ENCODE measurements at regions not wholly inside any gene's neighbourhood (a gene's known extent, or its start where the extent isn't known, plus 50 kb on each side); places are given as distances from the start of the nearest gene placed in this dataset.
"Not testable (repeated sequence)": the region's sequence is repeated elsewhere in the genome, so short reads cannot be mapped to it uniquely, and the experiment has no call there.

- DNase-seq, result no peak
These were observed 117.1 kb upstream of the RASA1 start for GRCh38 chr5:87150630-87151029.

- DNase-seq, result no peak
These were observed 116.1 kb upstream of the RASA1 start for GRCh38 chr5:87151547-87151946.

GRCh38 chr5:87152886-87153285 lies 114.8 kb upstream of the RASA1 start:
- no peak for DNase-seq

- no peak for DNase-seq
These were observed 113.5 kb upstream of the RASA1 start for GRCh38 chr5:87154191-87154590.

- no peak for DNase-seq
These were observed 112.6 kb upstream of the RASA1 start for GRCh38 chr5:87155106-87155505.

- DNase-seq, result no peak
These were observed 111.1 kb upstream of the RASA1 start for GRCh38 chr5:87156631-87157030.

GRCh38 chr5:87164409-87164808 lies 103.3 kb upstream of the RASA1 start:
- DNase-seq, result no peak

- no peak for DNase-seq
These were observed 98.2 kb upstream of the RASA1 start for GRCh38 chr5:87169300-87169991.

- no peak for DNase-seq
These were observed 96.9 kb upstream of the RASA1 start for GRCh38 chr5:87170799-87171198.

- peak; percentile 13 for DNase-seq
These were observed 85.0 kb upstream of the RASA1 start for GRCh38 chr5:87182649-87183048.

GRCh38 chr5:87183896-87184295 lies 83.8 kb upstream of the RASA1 start:
- DNase-seq, result no peak

- DNase-seq, result no peak
These were observed 83.1 kb upstream of the RASA1 start for GRCh38 chr5:87184605-87185004.

GRCh38 chr5:87185838-87186237 lies 81.8 kb upstream of the RASA1 start:
- DNase-seq, result no peak

- no peak for DNase-seq
These were observed 79.3 kb upstream of the RASA1 start for GRCh38 chr5:87188391-87188790.

GRCh38 chr5:87190041-87190440 lies 77.6 kb upstream of the RASA1 start:
- DNase-seq, result no peak

- DNase-seq, result no peak
These were observed 77.0 kb upstream of the RASA1 start for GRCh38 chr5:87190687-87191086.

GRCh38 chr5:87191645-87192044 lies 76.0 kb upstream of the RASA1 start:
- DNase-seq, result no peak

- no peak for DNase-seq
These were observed 72.5 kb upstream of the RASA1 start for GRCh38 chr5:87195104-87195591.

GRCh38 chr5:87195616-87196015 lies 72.1 kb upstream of the RASA1 start:
- no peak for DNase-seq

- DNase-seq, result no peak
These were observed 69.7 kb upstream of the RASA1 start for GRCh38 chr5:87198010-87198409.

GRCh38 chr5:87199246-87199645 lies 68.4 kb upstream of the RASA1 start:
- not testable (repeated sequence) for DNase-seq

- DNase-seq, result not testable (repeated sequence)
These were observed 68.0 kb upstream of the RASA1 start for GRCh38 chr5:87199704-87200103.

- no peak for DNase-seq
These were observed 57.6 kb upstream of the RASA1 start for GRCh38 chr5:87210076-87210475.

- no peak for DNase-seq
These were observed 56.9 kb upstream of the RASA1 start for GRCh38 chr5:87210743-87211142.

- DNase-seq, result no peak
These were observed 56.0 kb upstream of the RASA1 start for GRCh38 chr5:87211676-87212075.

Data from CD4-positive, alpha-beta T cell treated with Interleukin-4 for 4 hours (primary cell).